Skeletal muscle tissue (tissue), 4 donors: ENCODE measurements at regions not wholly inside any gene's neighbourhood (a gene's known extent, or its start where the extent isn't known, plus 50 kb on each side); places are given as distances from the start of the nearest gene placed in this dataset. TPM values are rescaled to one million over a fixed set of nuclear protein-coding genes. Genes with fewer than 3 reads are reported as not detected.

Experiments used
- H3K27ac ChIP-seq: one replicate; pipeline ENCODE4 v1.7.0; 2013; ENCODE audit warnings: mild to moderate bottlenecking, low read depth, low read length, inconsistent platforms
- H3K27me3 ChIP-seq, 3 donors: one replicate each; pipeline ENCODE4 v1.7.0; 2013; ENCODE audit warnings: low read length in 3 of 3; ENCODE audit not compliant: control insufficient read depth in 3 of 3, insufficient read depth in 3 of 3
- H3K36me3 ChIP-seq, 3 donors: one replicate each; pipeline ENCODE4 v1.7.0; 2013; ENCODE audit warnings: low read length in 3 of 3; ENCODE audit not compliant: control insufficient read depth in 3 of 3, insufficient read depth in 3 of 3
- H3K4me1 ChIP-seq, 3 donors: one replicate each; pipeline ENCODE4 v1.7.0; 2013; ENCODE audit warnings: low read length in 3 of 3, mild to moderate bottlenecking in 3 of 3; ENCODE audit not compliant: control insufficient read depth in 3 of 3, insufficient read depth in 3 of 3
- H3K4me3 ChIP-seq, 3 donors: one replicate each; pipeline ENCODE4 v1.7.0; 2013; ENCODE audit warnings: low read length in 3 of 3
- H3K9ac ChIP-seq, 3 donors: one replicate each; pipeline ENCODE4 v1.7.0; 2013; ENCODE audit warnings: low read length in 3 of 3, mild to moderate bottlenecking in 3 of 3, moderate library complexity in 2 of 3, low read depth in 1 of 3
- H3K9me3 ChIP-seq, 3 donors: one replicate each; pipeline ENCODE4 v1.7.0; 2013; ENCODE audit warnings: low read length in 3 of 3; ENCODE audit not compliant: control insufficient read depth in 3 of 3
- small RNA-seq: library from RNA; depleted of rRNA; stranded (forward); fragments of <200 nt; gene quantifications from one replicate; pipeline ENCODE3, GENCODE V24; 2014
- donor health status: Osteomylitis.

GRCh38 chr6:8507286-8507685 is 71.9 kb upstream of the SLC35B3 start:
- Histone ChIP-seq H3K4me1 (no peaks in the 10 kb centered on the region), H3K36me3 (no peaks in the 10 kb centered on the region), H3K9me3 (no peaks in the 10 kb centered on the region), H3K27ac (no peak overlapping the region), H3K4me3 (no peak overlapping the region), H3K27me3 (no peaks in the 10 kb centered on the region), H3K9ac (no peak overlapping the region)

GRCh38 chr6:8506126-8506525 is 70.8 kb upstream of the SLC35B3 start:
- Histone ChIP-seq H3K4me1 (no peaks in the 10 kb centered on the region), H3K9ac (no peak overlapping the region)

GRCh38 chr6:8499540-8499939 is 64.2 kb upstream of the SLC35B3 start:
- H3K36me3 ChIP-seq: no peaks in the 10 kb centered on the region
- H3K9ac ChIP-seq: no peak overlapping the region
- H3K27ac ChIP-seq: no peak overlapping the region
- no peaks in the 10 kb centered on the region for H3K27me3 ChIP-seq
- no peaks in the 10 kb centered on the region for H3K4me1 ChIP-seq
- no peak overlapping the region for H3K4me3 ChIP-seq
- H3K9me3 ChIP-seq: peaks cover 0 to 2% (median 0%) of the 10 kb centered on the region in 3 donors

More at GRCh38 chr6:8506126-8506525, 70.8 kb upstream of the SLC35B3 start:
- Histone ChIP-seq H3K9me3 (peaks cover 0 to 2% (median 0%) of the 10 kb centered on the region in 3 donors), H3K27ac (no peak overlapping the region), H3K27me3 (no peaks in the 10 kb centered on the region), H3K36me3 (no peaks in the 10 kb centered on the region), H3K4me3 (no peak overlapping the region)

GRCh38 chr6:8494730-8495129 is 59.4 kb upstream of the SLC35B3 start:
- no peak overlapping the region for H3K27ac ChIP-seq
- H3K36me3 ChIP-seq: no peaks in the 10 kb centered on the region
- no peak overlapping the region for H3K9ac ChIP-seq
- H3K4me3 ChIP-seq: no peak overlapping the region
- no peaks in the 10 kb centered on the region for H3K9me3 ChIP-seq
- no peaks in the 10 kb centered on the region for H3K4me1 ChIP-seq
- no peaks in the 10 kb centered on the region for H3K27me3 ChIP-seq

GRCh38 chr6:8492536-8493133 is 57.3 kb upstream of the SLC35B3 start:
- H3K36me3 ChIP-seq: no peaks in the 10 kb centered on the region
- no peak overlapping the region for H3K4me3 ChIP-seq
- no peak overlapping the region for H3K9ac ChIP-seq
- H3K27me3 ChIP-seq: no peaks in the 10 kb centered on the region
- H3K27ac ChIP-seq: no peak overlapping the region
- H3K9me3 ChIP-seq: no peaks in the 10 kb centered on the region
- no peaks in the 10 kb centered on the region for H3K4me1 ChIP-seq

Small RNA genes lying in the stretch of these regions (small RNA-seq; reads per million reads assigned to genes)
- gene RF02101: not detected
- not detected for gene RNU6ATAC21P
